GM12878 (cell line): ENCODE measurements at regions not wholly inside any gene's neighbourhood (a gene's known extent, or its start where the extent isn't known, plus 50 kb on each side); places are given as distances from the start of the nearest gene placed in this dataset.

Experiments used
- ATAC-seq: fragments of 200-7000 bp; cut with Tn5 transposase; 3 replicates; pipeline ENCODE4 v1.9.1; 2020; ENCODE audit warnings: mild to moderate bottlenecking, moderate library complexity
- BruUV-seq: library from RNA; stranded (reverse); fragments of 400-500 nt; replicated peaks from 2 replicates; lab custom pipeline; 2021; lab: Mats Ljungman, UMichigan
- CTCF ChIA-PET: fragments of 300-600 bp; sonication (Branson Sonifier 250); formaldehyde crosslinking; extraction: SDS; loops from one replicate; lab custom pipeline; 2021; ENCODE audit warnings: inconsistent platforms; lab: Yijun Ruan, JAX
- POLR2A ChIA-PET: fragments of 350-600 bp; formaldehyde crosslinking; extraction: SDS; loops from one replicate; lab custom pipeline; 2021; ENCODE audit warnings: inconsistent platforms; lab: Charles Lee
- RAD21 ChIA-PET: fragments of 300-600 bp; sonication (Branson Sonifier 250); formaldehyde crosslinking; loops from one replicate; lab custom pipeline; 2023; ENCODE audit warnings: antibody characterized with exemption; ENCODE audit not compliant: unreplicated experiment; lab: Charles Lee
- SMC1A ChIA-PET: fragments of 300-600 bp; sonication (Branson Sonifier 250); formaldehyde crosslinking; loops from one replicate; lab custom pipeline; 2023; ENCODE audit not compliant: unreplicated experiment, uncharacterized antibody; lab: Charles Lee
- DNase-seq: peaks from one replicate; pipeline ENCODE4 v3.0.0-alpha.2; 2011; ENCODE audit warnings: low read depth, low spot score
- FAIRE-seq: peaks from 3 replicates; lab custom pipeline; 2011; peaks lifted over from hg19 to GRCh38; lab: Jason Lieb, UNC
- H2AFZ ChIP-seq: 2 replicates; pipeline ENCODE4 v1.6.0; 2011; ENCODE audit warnings: low read depth, low read length, control low read depth; ENCODE audit not compliant: control insufficient read depth
- H3K27ac ChIP-seq: 2 replicates; pipeline ENCODE4 v1.5.1; 2011; ENCODE audit warnings: control low read depth; ENCODE audit not compliant: control insufficient read depth, insufficient read depth
- H3K27me3 ChIP-seq, 2 experiments: replicated peaks in 1 of 2; 2 replicates each; pipeline versions ENCODE4 v1.6.0 to v1.6.1; 2011; ENCODE audit warnings: low read length in 1 of 2; ENCODE audit not compliant: control insufficient read depth in 2 of 2, insufficient read depth in 2 of 2
- H3K36me3 ChIP-seq, 2 experiments: 2 replicates each; pipeline ENCODE4 v1.5.1; 2011; ENCODE audit warnings: low read length in 1 of 2; ENCODE audit not compliant: control insufficient read depth in 2 of 2, insufficient read depth in 2 of 2
- H3K4me1 ChIP-seq: 2 replicates; pipeline ENCODE4 v1.6.1; 2011; ENCODE audit warnings: mild to moderate bottlenecking, low read length, moderate library complexity, mixed read lengths; ENCODE audit not compliant: control insufficient read depth, insufficient read depth
- H3K4me2 ChIP-seq: 2 replicates; pipeline ENCODE4 v1.6.0; 2011; ENCODE audit warnings: control low read depth; ENCODE audit not compliant: control insufficient read depth, insufficient read depth
- H3K4me3 ChIP-seq: fragments of 200-600 bp; sonication (generic); 2 replicates; pipeline ENCODE4 v1.5.1; 2016
- H3K79me2 ChIP-seq: 2 replicates; pipeline ENCODE4 v1.6.0; 2011; ENCODE audit warnings: low read length; ENCODE audit not compliant: control insufficient read depth, insufficient read depth
- H3K9ac ChIP-seq: 2 replicates; pipeline ENCODE4 v1.8.0; 2011; ENCODE audit warnings: low read length, control low read depth, mixed read lengths; ENCODE audit not compliant: control insufficient read depth, insufficient read depth
- H3K9me3 ChIP-seq: replicated peaks from 3 replicates; pipeline ENCODE4 v1.5.1; 2011; ENCODE audit warnings: mild to moderate bottlenecking, low read length; ENCODE audit not compliant: control insufficient read depth, insufficient read depth
- H4K20me1 ChIP-seq: 2 replicates; pipeline ENCODE4 v1.6.0; 2011; ENCODE audit not compliant: control insufficient read depth, insufficient read depth
- ATF2 ChIP-seq: IDR thresholded peaks from 2 replicates; pipeline ENCODE4 v1.6.1; 2012; ENCODE audit warnings: low read length, inconsistent platforms
- CBFB ChIP-seq: IDR thresholded peaks from 2 replicates; pipeline ENCODE4 v1.6.1; 2016; ENCODE audit warnings: antibody characterized with exemption, low read depth
- CREM ChIP-seq: IDR thresholded peaks from 2 replicates; pipeline ENCODE4 v1.6.1; 2014; ENCODE audit warnings: antibody characterized with exemption, low read depth
- ELK1 ChIP-seq: IDR thresholded peaks from 2 replicates; pipeline ENCODE4 v1.6.1; 2012; ENCODE audit warnings: low read depth, low read length, improper control_type of control experiment
- LARP7 ChIP-seq: fragments of 450-650 bp; IDR thresholded peaks from 2 replicates; pipeline ENCODE4 v1.6.1; 2017; ENCODE audit warnings: mild to moderate bottlenecking
- NR2C1 ChIP-seq: fragments of 450-650 bp; IDR thresholded peaks from 2 replicates; pipeline ENCODE4 v1.6.1; 2017; ENCODE audit warnings: antibody characterized with exemption, mild to moderate bottlenecking, moderate library complexity
- NR2C2 ChIP-seq: IDR thresholded peaks from 2 replicates; pipeline ENCODE4 v1.6.1; 2011; ENCODE audit warnings: borderline replicate concordance, low read depth; ENCODE audit not compliant: control insufficient read depth, insufficient read length
- SMARCA5 ChIP-seq: fragments of 450-650 bp; IDR thresholded peaks from 2 replicates; pipeline ENCODE4 v1.6.1; 2017; ENCODE audit warnings: mild to moderate bottlenecking
- ZNF24 ChIP-seq: fragments of 450-650 bp; IDR thresholded peaks from 2 replicates; pipeline ENCODE4 v1.6.1; 2017; ENCODE audit warnings: antibody characterized with exemption, mild to moderate bottlenecking
- WGBS: methylation state at CpG from one replicate; pipeline ENCODE4 v1.1.6; 2016; ENCODE audit warnings: low lambda C conversion rate; ENCODE audit not compliant: insufficient replicate concordance, insufficient coverage; ENCODE audit errors: missing lambda C conversion rate; 5-methylcytosine and 5-hydroxymethylcytosine counted together
- in situ Hi-C: fragments of 300-500 bp; cut with MboI; formaldehyde crosslinking; loops from 9 replicates; pipeline ENCODE4 v1.14.3; 2018; ENCODE audit warnings: mixed read lengths
- intact Hi-C: fragments of 100-400 bp; cut with micrococcal nuclease; formaldehyde crosslinking; loops from one replicate; pipeline ENCODE4 v1.14.2; 2022; ENCODE audit not compliant: unreplicated experiment
- TF ChIP-seq, protein P1 (sequence below): IDR thresholded peaks from 2 replicates; pipeline ENCODE4 v1.6.1; 2012; ENCODE audit warnings: mild to moderate bottlenecking, low read depth, low read length

GRCh38 chrX:113300580-113300979 is 459.9 kb upstream of the AMOT start:
- TF ChIP-seq SMARCA5 (no peak), CREM (no peak), NR2C2 (no peak), ATF2 (no peak), LARP7 (no peak)
- no peak for DNase-seq
- FAIRE-seq, result no peak
- SMC1A ChIA-PET, result no interaction called here
- CTCF ChIA-PET, result no interaction called here
- H2AFZ ChIP-seq, result no peak overlapping the region
- in situ Hi-C loops (no loop called here), intact Hi-C loops (no loop called here)
- POLR2A ChIA-PET, result no interaction called here
- H3K4me2 ChIP-seq, result no peak overlapping the region
- no TSS peak for BruUV-seq
- H3K4me3 ChIP-seq, result no peak overlapping the region
- H3K36me3 ChIP-seq, result no peaks in the 10 kb centered on the region
- H3K4me1 ChIP-seq, result no peaks in the 10 kb centered on the region
- H3K79me2 ChIP-seq, result no peaks in the 10 kb centered on the region
- H3K9ac ChIP-seq, result no peak overlapping the region
- no peaks in the 10 kb centered on the region for H3K27me3 ChIP-seq
- no peak for ATAC-seq
- H4K20me1 ChIP-seq, result no peaks in the 10 kb centered on the region
- no peak overlapping the region for H3K27ac ChIP-seq
- no peaks in the 10 kb centered on the region for H3K9me3 ChIP-seq
- WGBS, result 22% methylated on average over 3 of the region's 3 CpGs
- RAD21 ChIA-PET, result no interaction called here

- no peak overlapping the region for H3K4me3 ChIP-seq
- BruUV-seq, result no TSS peak
- ATAC-seq, result no peak
- SMC1A ChIA-PET, result no interaction called here
- H3K79me2 ChIP-seq, result no peaks in the 10 kb centered on the region
- RAD21 ChIA-PET, result no interaction called here
- H3K27ac ChIP-seq, result no peak overlapping the region
- intact Hi-C loops (no loop called here), in situ Hi-C loops (no loop called here)
- H3K9me3 ChIP-seq, result no peaks in the 10 kb centered on the region
- H3K36me3 ChIP-seq, result no peaks in the 10 kb centered on the region
- POLR2A ChIA-PET, result no interaction called here
- no peak overlapping the region for H3K9ac ChIP-seq
- no peak for TF ChIP-seq ZNF24
- TF ChIP-seq CBFB, result no peak
- TF ChIP-seq, protein P1, sequence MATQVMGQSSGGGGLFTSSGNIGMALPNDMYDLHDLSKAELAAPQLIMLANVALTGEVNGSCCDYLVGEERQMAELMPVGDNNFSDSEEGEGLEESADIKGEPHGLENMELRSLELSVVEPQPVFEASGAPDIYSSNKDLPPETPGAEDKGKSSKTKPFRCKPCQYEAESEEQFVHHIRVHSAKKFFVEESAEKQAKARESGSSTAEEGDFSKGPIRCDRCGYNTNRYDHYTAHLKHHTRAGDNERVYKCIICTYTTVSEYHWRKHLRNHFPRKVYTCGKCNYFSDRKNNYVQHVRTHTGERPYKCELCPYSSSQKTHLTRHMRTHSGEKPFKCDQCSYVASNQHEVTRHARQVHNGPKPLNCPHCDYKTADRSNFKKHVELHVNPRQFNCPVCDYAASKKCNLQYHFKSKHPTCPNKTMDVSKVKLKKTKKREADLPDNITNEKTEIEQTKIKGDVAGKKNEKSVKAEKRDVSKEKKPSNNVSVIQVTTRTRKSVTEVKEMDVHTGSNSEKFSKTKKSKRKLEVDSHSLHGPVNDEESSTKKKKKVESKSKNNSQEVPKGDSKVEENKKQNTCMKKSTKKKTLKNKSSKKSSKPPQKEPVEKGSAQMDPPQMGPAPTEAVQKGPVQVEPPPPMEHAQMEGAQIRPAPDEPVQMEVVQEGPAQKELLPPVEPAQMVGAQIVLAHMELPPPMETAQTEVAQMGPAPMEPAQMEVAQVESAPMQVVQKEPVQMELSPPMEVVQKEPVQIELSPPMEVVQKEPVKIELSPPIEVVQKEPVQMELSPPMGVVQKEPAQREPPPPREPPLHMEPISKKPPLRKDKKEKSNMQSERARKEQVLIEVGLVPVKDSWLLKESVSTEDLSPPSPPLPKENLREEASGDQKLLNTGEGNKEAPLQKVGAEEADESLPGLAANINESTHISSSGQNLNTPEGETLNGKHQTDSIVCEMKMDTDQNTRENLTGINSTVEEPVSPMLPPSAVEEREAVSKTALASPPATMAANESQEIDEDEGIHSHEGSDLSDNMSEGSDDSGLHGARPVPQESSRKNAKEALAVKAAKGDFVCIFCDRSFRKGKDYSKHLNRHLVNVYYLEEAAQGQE, result no peak
- TF ChIP-seq NR2C1, result no peak
- no peak for TF ChIP-seq ELK1
- no peak overlapping the region for H3K4me2 ChIP-seq
- CTCF ChIA-PET, result no interaction called here
- H4K20me1 ChIP-seq, result no peaks in the 10 kb centered on the region
- FAIRE-seq, result no peak
- DNase-seq, result no peak
- no peak overlapping the region for H2AFZ ChIP-seq
- no peaks in the 10 kb centered on the region for H3K4me1 ChIP-seq
- no peaks in the 10 kb centered on the region for H3K27me3 ChIP-seq
Measured at GRCh38 chrX:113297437-113297836, 456.8 kb upstream of the AMOT start.
